GM12878 (cell line): ENCODE measurements at regions not wholly inside any gene's neighbourhood (a gene's known extent, or its start where the extent isn't known, plus 50 kb on each side); places are given as distances from the start of the nearest gene placed in this dataset.

Experiments
- ATAC-seq: fragments of 200-7000 bp; cut with Tn5 transposase; 3 replicates; pipeline ENCODE4 v1.9.1; 2020; ENCODE audit warnings: mild to moderate bottlenecking, moderate library complexity
- BruUV-seq: library from RNA; stranded (reverse); fragments of 400-500 nt; replicated peaks from 2 replicates; lab custom pipeline; 2021; lab: Mats Ljungman, UMichigan
- CTCF ChIA-PET: fragments of 300-600 bp; sonication (Branson Sonifier 250); formaldehyde crosslinking; extraction: SDS; loops from one replicate; lab custom pipeline; 2021; ENCODE audit warnings: inconsistent platforms; lab: Yijun Ruan, JAX
- POLR2A ChIA-PET: fragments of 350-600 bp; formaldehyde crosslinking; extraction: SDS; loops from one replicate; lab custom pipeline; 2021; ENCODE audit warnings: inconsistent platforms; lab: Charles Lee
- RAD21 ChIA-PET: fragments of 300-600 bp; sonication (Branson Sonifier 250); formaldehyde crosslinking; loops from one replicate; lab custom pipeline; 2023; ENCODE audit warnings: antibody characterized with exemption; ENCODE audit not compliant: unreplicated experiment; lab: Charles Lee
- SMC1A ChIA-PET: fragments of 300-600 bp; sonication (Branson Sonifier 250); formaldehyde crosslinking; loops from one replicate; lab custom pipeline; 2023; ENCODE audit not compliant: unreplicated experiment, uncharacterized antibody; lab: Charles Lee
- DNase-seq: peaks from one replicate; pipeline ENCODE4 v3.0.0-alpha.2; 2011; ENCODE audit warnings: low read depth, low spot score
- FAIRE-seq: peaks from 3 replicates; lab custom pipeline; 2011; peaks lifted over from hg19 to GRCh38; lab: Jason Lieb, UNC
- H2AFZ ChIP-seq: 2 replicates; pipeline ENCODE4 v1.6.0; 2011; ENCODE audit warnings: low read depth, low read length, control low read depth; ENCODE audit not compliant: control insufficient read depth
- H3K27ac ChIP-seq: 2 replicates; pipeline ENCODE4 v1.5.1; 2011; ENCODE audit warnings: control low read depth; ENCODE audit not compliant: control insufficient read depth, insufficient read depth
- H3K27me3 ChIP-seq, 2 experiments: replicated peaks in 1 of 2; 2 replicates each; pipeline versions ENCODE4 v1.6.0 to v1.6.1; 2011; ENCODE audit warnings: low read length in 1 of 2; ENCODE audit not compliant: control insufficient read depth in 2 of 2, insufficient read depth in 2 of 2
- H3K36me3 ChIP-seq, 2 experiments: 2 replicates each; pipeline ENCODE4 v1.5.1; 2011; ENCODE audit warnings: low read length in 1 of 2; ENCODE audit not compliant: control insufficient read depth in 2 of 2, insufficient read depth in 2 of 2
- H3K4me1 ChIP-seq: 2 replicates; pipeline ENCODE4 v1.6.1; 2011; ENCODE audit warnings: mild to moderate bottlenecking, low read length, moderate library complexity, mixed read lengths; ENCODE audit not compliant: control insufficient read depth, insufficient read depth
- H3K4me2 ChIP-seq: 2 replicates; pipeline ENCODE4 v1.6.0; 2011; ENCODE audit warnings: control low read depth; ENCODE audit not compliant: control insufficient read depth, insufficient read depth
- H3K4me3 ChIP-seq: fragments of 200-600 bp; sonication (generic); 2 replicates; pipeline ENCODE4 v1.5.1; 2016
- H3K79me2 ChIP-seq: 2 replicates; pipeline ENCODE4 v1.6.0; 2011; ENCODE audit warnings: low read length; ENCODE audit not compliant: control insufficient read depth, insufficient read depth
- H3K9ac ChIP-seq: 2 replicates; pipeline ENCODE4 v1.8.0; 2011; ENCODE audit warnings: low read length, control low read depth, mixed read lengths; ENCODE audit not compliant: control insufficient read depth, insufficient read depth
- H3K9me3 ChIP-seq: replicated peaks from 3 replicates; pipeline ENCODE4 v1.5.1; 2011; ENCODE audit warnings: mild to moderate bottlenecking, low read length; ENCODE audit not compliant: control insufficient read depth, insufficient read depth
- H4K20me1 ChIP-seq: 2 replicates; pipeline ENCODE4 v1.6.0; 2011; ENCODE audit not compliant: control insufficient read depth, insufficient read depth
- BCL11A ChIP-seq: IDR thresholded peaks from 2 replicates; pipeline ENCODE4 v1.6.1; 2011; ENCODE audit warnings: low read depth, low read length
- CUX1 ChIP-seq: IDR thresholded peaks from 2 replicates; pipeline ENCODE4 v1.6.1; 2012; ENCODE audit warnings: improper control_type of control experiment, low read depth, low read length; ENCODE audit not compliant: insufficient replicate concordance
- ESRRA ChIP-seq: IDR thresholded peaks from 2 replicates; pipeline ENCODE4 v1.6.1; 2012; ENCODE audit warnings: mild to moderate bottlenecking, low read length, improper control_type of control experiment
- EZH2 ChIP-seq: IDR thresholded peaks from 2 replicates; pipeline ENCODE4 v1.6.1; 2012; ENCODE audit warnings: low read depth, mild to moderate bottlenecking, control low read depth, inconsistent platforms, low read length, borderline replicate concordance; ENCODE audit not compliant: control insufficient read depth
- FOXK2 ChIP-seq: fragments of 450-650 bp; IDR thresholded peaks from 2 replicates; pipeline ENCODE4 v1.6.1; 2017; ENCODE audit warnings: mild to moderate bottlenecking, moderate library complexity
- GATAD2B ChIP-seq: fragments of 450-650 bp; conservative IDR thresholded peaks from 2 replicates; pipeline ENCODE4 v1.6.1; 2017; ENCODE audit warnings: low read depth, mild to moderate bottlenecking, moderate library complexity
- HSF1 ChIP-seq: fragments of 150-350 bp; IDR thresholded peaks from 2 replicates; pipeline ENCODE4 v1.6.1; 2014; ENCODE audit warnings: mild to moderate bottlenecking, low read depth, low read length
- PML ChIP-seq: IDR thresholded peaks from 2 replicates; pipeline ENCODE4 v1.6.1; 2012; ENCODE audit warnings: low read length, inconsistent platforms
- RCOR1 ChIP-seq: conservative IDR thresholded peaks from 2 replicates; pipeline ENCODE4 v1.6.1; 2012; ENCODE audit warnings: low read depth, low read length, improper control_type of control experiment
- YBX1 ChIP-seq: fragments of 450-650 bp; IDR thresholded peaks from 2 replicates; pipeline ENCODE4 v1.6.1; 2016; ENCODE audit warnings: antibody characterized with exemption
- WGBS: methylation state at CpG from one replicate; pipeline ENCODE4 v1.1.6; 2016; ENCODE audit warnings: low lambda C conversion rate; ENCODE audit not compliant: insufficient replicate concordance, insufficient coverage; ENCODE audit errors: missing lambda C conversion rate; 5-methylcytosine and 5-hydroxymethylcytosine counted together
- in situ Hi-C: fragments of 300-500 bp; cut with MboI; formaldehyde crosslinking; loops from 9 replicates; pipeline ENCODE4 v1.14.3; 2018; ENCODE audit warnings: mixed read lengths
- intact Hi-C: fragments of 100-400 bp; cut with micrococcal nuclease; formaldehyde crosslinking; loops from one replicate; pipeline ENCODE4 v1.14.2; 2022; ENCODE audit not compliant: unreplicated experiment

- 52% methylated on average over 1 of the region's 1 CpG for WGBS
- Histone ChIP-seq H3K4me3 (no peak overlapping the region), H3K4me2 (no peak overlapping the region), H4K20me1 (no peaks in the 10 kb centered on the region), H3K27me3 (peaks cover 5 to 9% of the 10 kb centered on the region in 2 experiments), H3K36me3 (no peaks in the 10 kb centered on the region), H2AFZ (no peak overlapping the region), H3K9ac (no peak overlapping the region), H3K4me1 (no peaks in the 10 kb centered on the region), H3K9me3 (no peaks in the 10 kb centered on the region), H3K27ac (no peak overlapping the region), H3K79me2 (no peaks in the 10 kb centered on the region)
- ChIA-PET RAD21 (no interaction called here), POLR2A (no interaction called here), CTCF (interaction anchor here (0.8 to 1.2 kb wide), 2 partner anchors 28 to 385 kb away, joined by 3 to 4 read pairs; no protein-coding TSS in a partner anchor), SMC1A (interaction anchor here (0.7 to 1.1 kb wide), 2 partner anchors 12 to 165 kb away, joined by 3 read pairs; no protein-coding TSS in a partner anchor)
- in situ Hi-C loops (no loop called here), intact Hi-C loops (no loop called here)
- FAIRE-seq = no peak
- no TSS peak for BruUV-seq
- ATAC-seq = no peak
- DNase-seq = no peak
- TF ChIP-seq RCOR1 (no peak), CUX1 (no peak), HSF1 (no peak), EZH2 (no peak), PML (no peak), YBX1 (no peak), GATAD2B (no peak), FOXK2 (no peak), BCL11A (no peak), ESRRA (no peak)
Observed at GRCh38 chr15:79211481-79211880, 71.0 kb upstream of the ANKRD34C start.
